HEK293 (cell line): ENCODE measurements at regions not wholly inside any gene's neighbourhood (a gene's known extent, or its start where the extent isn't known, plus 50 kb on each side); places are given as distances from the start of the nearest gene placed in this dataset.

Experiments used
- CTCF ChIA-PET: fragments of 350-600 bp; formaldehyde crosslinking; extraction: SDS; loops from one replicate; lab custom pipeline; 2021; ENCODE audit warnings: antibody characterized with exemption; lab: Yijun Ruan, JAX
- POLR2A ChIA-PET: fragments of 300-600 bp; formaldehyde crosslinking; extraction: SDS; loops from one replicate; lab custom pipeline; 2020; ENCODE audit warnings: antibody characterized with exemption, inconsistent platforms; lab: Yijun Ruan, JAX
- H3K27ac ChIP-seq: fragments of 200-500 bp; sonication (Bioruptor generic); 2 replicates; pipeline ENCODE4 v1.5.1; 2014; ENCODE audit warnings: low read depth, low read length, control low read depth, inconsistent platforms; ENCODE audit errors: extremely low read depth
- H3K36me3 ChIP-seq, 2 experiments: fragments of 200-500 bp in 1 of 2; sonication (Bioruptor generic) in 1 of 2; 1 replicate in 1 of 2; 2 replicates in 1 of 2; pipeline ENCODE4 v1.5.1; 2014 to 2017; ENCODE audit warnings: inconsistent platforms in 2 of 2, low read length in 2 of 2; ENCODE audit not compliant: control insufficient read depth in 2 of 2, insufficient read depth in 1 of 2
- H3K4me1 ChIP-seq: fragments of 200-500 bp; sonication (Bioruptor generic); 2 replicates; pipeline ENCODE4 v1.5.1; 2014; ENCODE audit warnings: mild to moderate bottlenecking, low read length, inconsistent platforms; ENCODE audit not compliant: control insufficient read depth, insufficient read depth
- H3K4me3 ChIP-seq: 2 replicates; pipeline ENCODE4 v1.5.1; 2011; ENCODE audit warnings: low read depth, mild to moderate bottlenecking, control low read depth, low read length, moderate library complexity
- H3K9me3 ChIP-seq: fragments of 200-500 bp; sonication (Bioruptor generic); 2 replicates; pipeline ENCODE4 v1.5.1; 2014; ENCODE audit warnings: low read depth, low read length, inconsistent platforms; ENCODE audit not compliant: control insufficient read depth, insufficient read depth
- GLIS1 ChIP-seq: fragments of 450-650 bp; formaldehyde crosslinking; IDR thresholded peaks from 2 replicates; pipeline ENCODE4 v1.5.1; 2016; ENCODE audit warnings: missing biosample characterization, missing genetic modification characterization
- KLF16 ChIP-seq: fragments of 450-650 bp; formaldehyde crosslinking; IDR thresholded peaks from 2 replicates; pipeline ENCODE4 v1.5.1; 2017; ENCODE audit warnings: missing biosample characterization, missing genetic modification characterization
- SP3 ChIP-seq: fragments of 450-650 bp; formaldehyde crosslinking; IDR thresholded peaks from 2 replicates; pipeline ENCODE4 v1.5.1; 2016; ENCODE audit warnings: missing biosample characterization, missing genetic modification characterization
- ZFP41 ChIP-seq: fragments of 450-650 bp; formaldehyde crosslinking; IDR thresholded peaks from 2 replicates; pipeline ENCODE4 v1.5.1; 2016; ENCODE audit warnings: missing biosample characterization, missing genetic modification characterization, borderline replicate concordance
- ZNF140 ChIP-seq: fragments of 450-650 bp; formaldehyde crosslinking; IDR thresholded peaks from 2 replicates; pipeline ENCODE4 v1.5.1; 2016; ENCODE audit warnings: missing biosample characterization, missing genetic modification characterization
- ZNF146 ChIP-seq: fragments of 450-650 bp; formaldehyde crosslinking; IDR thresholded peaks from 2 replicates; pipeline ENCODE4 v1.5.1; 2016; ENCODE audit warnings: missing biosample characterization, missing genetic modification characterization
- ZNF175 ChIP-seq: fragments of 450-650 bp; formaldehyde crosslinking; IDR thresholded peaks from 2 replicates; pipeline ENCODE4 v1.5.1; 2016; ENCODE audit warnings: missing biosample characterization, missing genetic modification characterization
- ZNF19 ChIP-seq: fragments of 450-650 bp; formaldehyde crosslinking; IDR thresholded peaks from 2 replicates; pipeline ENCODE4; 2016; ENCODE audit warnings: missing biosample characterization, missing genetic modification characterization, low read depth
- ZNF501 ChIP-seq: fragments of 450-650 bp; formaldehyde crosslinking; IDR thresholded peaks from 2 replicates; pipeline ENCODE4 v1.5.1; 2016; ENCODE audit warnings: missing biosample characterization, missing genetic modification characterization
- ZNF514 ChIP-seq: fragments of 450-650 bp; formaldehyde crosslinking; IDR thresholded peaks from 2 replicates; pipeline ENCODE4 v1.5.1; 2016; ENCODE audit warnings: missing biosample characterization, missing genetic modification characterization
- ZNF555 ChIP-seq: fragments of 450-650 bp; formaldehyde crosslinking; conservative IDR thresholded peaks from 2 replicates; pipeline ENCODE4 v1.5.1; 2017; ENCODE audit warnings: missing biosample characterization, mild to moderate bottlenecking, missing genetic modification characterization, inconsistent platforms
- ZNF558 ChIP-seq: fragments of 450-650 bp; formaldehyde crosslinking; IDR thresholded peaks from 2 replicates; pipeline ENCODE4 v1.5.1; 2016; ENCODE audit warnings: missing biosample characterization, missing genetic modification characterization
- ZNF585B ChIP-seq: fragments of 450-650 bp; formaldehyde crosslinking; IDR thresholded peaks from 2 replicates; pipeline ENCODE4 v1.5.1; 2016; ENCODE audit warnings: missing biosample characterization, missing genetic modification characterization
- ZNF621 ChIP-seq: fragments of 450-650 bp; formaldehyde crosslinking; IDR thresholded peaks from 2 replicates; pipeline ENCODE4 v1.5.1; 2017; ENCODE audit warnings: missing biosample characterization, missing genetic modification characterization
- ZNF626 ChIP-seq: fragments of 450-650 bp; sonication (Bioruptor Pico); formaldehyde crosslinking; IDR thresholded peaks from 2 replicates; pipeline ENCODE4 v1.5.1; 2018; ENCODE audit warnings: missing biosample characterization, missing genetic modification characterization, inconsistent platforms
- ZNF629 ChIP-seq: fragments of 450-650 bp; formaldehyde crosslinking; IDR thresholded peaks from 2 replicates; pipeline ENCODE4 v1.5.1; 2017; ENCODE audit warnings: missing biosample characterization, missing genetic modification characterization
- ZNF670 ChIP-seq: fragments of 450-650 bp; formaldehyde crosslinking; IDR thresholded peaks from 2 replicates; pipeline ENCODE4 v1.5.1; 2016; ENCODE audit warnings: missing biosample characterization, missing genetic modification characterization, low read depth
- ZNF747 ChIP-seq: fragments of 450-650 bp; formaldehyde crosslinking; IDR thresholded peaks from 2 replicates; pipeline ENCODE4 v1.5.1; 2016; ENCODE audit warnings: missing biosample characterization, missing genetic modification characterization
- ZNF76 ChIP-seq: fragments of 450-650 bp; formaldehyde crosslinking; IDR thresholded peaks from 2 replicates; pipeline ENCODE4; 2016; ENCODE audit warnings: low read depth, missing biosample characterization, missing genetic modification characterization, borderline replicate concordance
- ZNF785 ChIP-seq: fragments of 450-650 bp; formaldehyde crosslinking; IDR thresholded peaks from 2 replicates; pipeline ENCODE4 v1.5.1; 2016; ENCODE audit warnings: missing biosample characterization, missing genetic modification characterization
- ZNF843 ChIP-seq: fragments of 450-650 bp; formaldehyde crosslinking; IDR thresholded peaks from 2 replicates; pipeline ENCODE4 v1.5.1; 2016; ENCODE audit warnings: missing biosample characterization, missing genetic modification characterization
- ZSCAN23 ChIP-seq: fragments of 450-650 bp; formaldehyde crosslinking; IDR thresholded peaks from 2 replicates; pipeline ENCODE4 v1.5.1; 2016; ENCODE audit warnings: missing biosample characterization, missing genetic modification characterization
- TF ChIP-seq, protein P1 (sequence below): fragments of 450-650 bp; formaldehyde crosslinking; IDR thresholded peaks from 2 replicates; pipeline ENCODE4 v1.5.1; 2016; ENCODE audit warnings: missing biosample characterization, missing genetic modification characterization, borderline replicate concordance
- TF ChIP-seq, protein P2 (sequence below): fragments of 450-650 bp; IDR thresholded peaks from 2 replicates; pipeline ENCODE4 v1.5.1; 2018; ENCODE audit warnings: missing biosample characterization, missing genetic modification characterization
- TF ChIP-seq, protein P3 (sequence below): fragments of 450-650 bp; formaldehyde crosslinking; IDR thresholded peaks from 2 replicates; pipeline ENCODE4 v1.5.1; 2016; ENCODE audit warnings: missing biosample characterization, missing genetic modification characterization
- TF ChIP-seq, protein P4 (sequence below): fragments of 450-650 bp; formaldehyde crosslinking; IDR thresholded peaks from 2 replicates; pipeline ENCODE4 v1.5.1; 2016; ENCODE audit warnings: missing biosample characterization, missing genetic modification characterization
- TF ChIP-seq, protein P5 (sequence below): fragments of 450-650 bp; IDR thresholded peaks from 2 replicates; pipeline ENCODE4 v1.5.1; 2018; ENCODE audit warnings: missing biosample characterization, mild to moderate bottlenecking, missing genetic modification characterization

DNA sequence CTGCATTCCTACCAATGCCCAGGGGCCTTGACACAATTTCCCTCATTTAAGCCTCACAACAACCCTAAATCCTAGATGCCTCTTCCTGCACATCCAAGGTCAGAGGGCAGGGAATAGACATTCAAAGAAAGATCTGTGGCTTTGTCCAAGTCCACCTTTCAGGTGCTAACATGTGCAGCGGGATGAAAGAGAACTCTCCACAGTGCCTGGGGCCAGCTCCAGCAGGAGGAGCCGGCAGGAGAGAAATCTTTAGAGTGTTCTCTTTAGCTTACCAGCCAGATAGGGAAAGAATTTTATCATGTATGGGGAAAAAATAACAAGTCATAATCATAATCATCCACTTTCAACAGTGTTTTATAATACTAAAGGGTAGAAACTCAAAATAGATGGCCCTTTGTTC, 319.7 kb downstream of the MATN1 start:
- CTCF ChIA-PET = interaction anchor here (0.6 to 1.5 kb wide), 2 partner anchors 24 to 112 kb away, joined by 3 to 4 read pairs; no protein-coding TSS in a partner anchor
- TF ChIP-seq KLF16 = no peak
- TF ChIP-seq, protein P1, sequence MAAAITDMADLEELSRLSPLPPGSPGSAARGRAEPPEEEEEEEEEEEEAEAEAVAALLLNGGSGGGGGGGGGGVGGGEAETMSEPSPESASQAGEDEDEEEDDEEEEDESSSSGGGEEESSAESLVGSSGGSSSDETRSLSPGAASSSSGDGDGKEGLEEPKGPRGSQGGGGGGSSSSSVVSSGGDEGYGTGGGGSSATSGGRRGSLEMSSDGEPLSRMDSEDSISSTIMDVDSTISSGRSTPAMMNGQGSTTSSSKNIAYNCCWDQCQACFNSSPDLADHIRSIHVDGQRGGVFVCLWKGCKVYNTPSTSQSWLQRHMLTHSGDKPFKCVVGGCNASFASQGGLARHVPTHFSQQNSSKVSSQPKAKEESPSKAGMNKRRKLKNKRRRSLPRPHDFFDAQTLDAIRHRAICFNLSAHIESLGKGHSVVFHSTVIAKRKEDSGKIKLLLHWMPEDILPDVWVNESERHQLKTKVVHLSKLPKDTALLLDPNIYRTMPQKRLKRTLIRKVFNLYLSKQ (tag by site-specific recombination) = no peak
- no peak for TF ChIP-seq ZNF555 (tag by site-specific recombination)
- TF ChIP-seq, protein P2, sequence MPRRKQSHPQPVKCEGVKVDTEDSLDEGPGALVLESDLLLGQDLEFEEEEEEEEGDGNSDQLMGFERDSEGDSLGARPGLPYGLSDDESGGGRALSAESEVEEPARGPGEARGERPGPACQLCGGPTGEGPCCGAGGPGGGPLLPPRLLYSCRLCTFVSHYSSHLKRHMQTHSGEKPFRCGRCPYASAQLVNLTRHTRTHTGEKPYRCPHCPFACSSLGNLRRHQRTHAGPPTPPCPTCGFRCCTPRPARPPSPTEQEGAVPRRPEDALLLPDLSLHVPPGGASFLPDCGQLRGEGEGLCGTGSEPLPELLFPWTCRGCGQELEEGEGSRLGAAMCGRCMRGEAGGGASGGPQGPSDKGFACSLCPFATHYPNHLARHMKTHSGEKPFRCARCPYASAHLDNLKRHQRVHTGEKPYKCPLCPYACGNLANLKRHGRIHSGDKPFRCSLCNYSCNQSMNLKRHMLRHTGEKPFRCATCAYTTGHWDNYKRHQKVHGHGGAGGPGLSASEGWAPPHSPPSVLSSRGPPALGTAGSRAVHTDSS (tag by site-specific recombination) = no peak
- TF ChIP-seq SP3 = no peak
- TF ChIP-seq, protein P3, sequence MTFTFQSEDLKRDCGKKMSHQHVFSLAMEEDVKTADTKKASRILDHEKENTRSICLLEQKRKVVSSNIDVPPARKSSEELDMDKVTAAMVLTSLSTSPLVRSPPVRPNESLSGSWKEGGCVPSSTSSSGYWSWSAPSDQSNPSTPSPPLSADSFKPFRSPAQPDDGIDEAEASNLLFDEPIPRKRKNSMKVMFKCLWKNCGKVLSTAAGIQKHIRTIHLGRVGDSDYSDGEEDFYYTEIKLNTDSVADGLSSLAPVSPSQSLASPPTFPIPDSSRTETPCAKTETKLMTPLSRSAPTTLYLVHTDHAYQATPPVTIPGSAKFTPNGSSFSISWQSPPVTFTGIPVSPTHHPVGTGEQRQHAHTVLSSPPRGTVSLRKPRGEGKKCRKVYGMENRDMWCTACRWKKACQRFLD (tag by site-specific recombination) = no peak
- no peak for TF ChIP-seq GLIS1 (tag by site-specific recombination)
- no peak for TF ChIP-seq ZNF514 (tag by site-specific recombination)
- TF ChIP-seq, protein P4, sequence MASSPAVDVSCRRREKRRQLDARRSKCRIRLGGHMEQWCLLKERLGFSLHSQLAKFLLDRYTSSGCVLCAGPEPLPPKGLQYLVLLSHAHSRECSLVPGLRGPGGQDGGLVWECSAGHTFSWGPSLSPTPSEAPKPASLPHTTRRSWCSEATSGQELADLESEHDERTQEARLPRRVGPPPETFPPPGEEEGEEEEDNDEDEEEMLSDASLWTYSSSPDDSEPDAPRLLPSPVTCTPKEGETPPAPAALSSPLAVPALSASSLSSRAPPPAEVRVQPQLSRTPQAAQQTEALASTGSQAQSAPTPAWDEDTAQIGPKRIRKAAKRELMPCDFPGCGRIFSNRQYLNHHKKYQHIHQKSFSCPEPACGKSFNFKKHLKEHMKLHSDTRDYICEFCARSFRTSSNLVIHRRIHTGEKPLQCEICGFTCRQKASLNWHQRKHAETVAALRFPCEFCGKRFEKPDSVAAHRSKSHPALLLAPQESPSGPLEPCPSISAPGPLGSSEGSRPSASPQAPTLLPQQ = no peak
- no peak for TF ChIP-seq ZNF843 (tag by site-specific recombination)
- TF ChIP-seq ZSCAN23 (tag by site-specific recombination) = no peak
- TF ChIP-seq, all 188 proteins: peak for 0
- no peaks in the 10 kb centered on the region for H3K36me3 ChIP-seq
- H3K9me3 ChIP-seq = no peaks in the 10 kb centered on the region
- no peak overlapping the region for H3K27ac ChIP-seq
- H3K4me3 ChIP-seq = no peak overlapping the region
- H3K4me1 ChIP-seq = no peaks in the 10 kb centered on the region
- POLR2A ChIA-PET = no interaction called here

DNA sequence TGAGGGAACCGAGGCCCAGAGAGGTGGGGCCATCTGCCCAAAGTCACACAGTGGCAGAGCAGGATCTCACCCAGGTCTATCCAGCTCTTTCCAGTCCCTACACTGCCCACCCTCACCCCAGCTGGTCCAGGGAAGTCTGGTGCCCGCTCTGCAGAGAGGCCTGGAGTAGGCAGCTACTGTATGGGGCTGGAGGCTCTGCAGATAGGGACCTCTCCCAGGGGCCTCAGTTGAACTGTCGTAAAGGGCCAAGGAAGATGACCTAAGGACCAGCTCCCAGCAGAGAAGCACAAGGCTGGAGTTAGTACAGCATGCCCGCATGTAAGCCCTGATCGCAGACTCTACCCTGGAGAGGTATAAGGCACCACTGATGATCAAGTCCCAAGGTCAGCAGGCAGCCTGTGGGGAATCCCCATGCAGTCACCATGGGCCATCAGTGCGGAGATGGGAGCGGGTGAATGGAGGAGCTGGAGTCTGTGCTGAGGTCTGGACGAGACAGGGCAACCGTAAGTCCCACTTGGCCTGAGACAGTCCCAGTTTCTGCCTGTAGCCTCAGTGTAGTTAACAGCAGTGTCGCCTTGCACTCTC, 320.2 kb downstream of the MATN1 start:
- CTCF ChIA-PET = no interaction called here
- Histone ChIP-seq H3K36me3 (no peaks in the 10 kb centered on the region), H3K27ac (no peak overlapping the region), H3K9me3 (no peaks in the 10 kb centered on the region), H3K4me3 (no peak overlapping the region), H3K4me1 (no peaks in the 10 kb centered on the region)
- POLR2A ChIA-PET = no interaction called here
- TF ChIP-seq ZNF501 (tag by site-specific recombination) (no peak), ZNF747 (tag by site-specific recombination) (no peak), ZFP41 (tag by site-specific recombination) (no peak), ZNF558 (tag by site-specific recombination) (no peak), ZNF146 (no peak), ZNF621 (tag by site-specific recombination) (no peak), ZNF585B (tag by site-specific recombination) (no peak), ZNF626 (tag by site-specific recombination) (no peak), ZNF76 (tag by site-specific recombination) (no peak), ZNF140 (tag by site-specific recombination) (no peak), ZNF629 (no peak), ZNF785 (tag by site-specific recombination) (no peak), ZNF19 (no peak), ZNF175 (no peak), ZNF670 (no peak)
- TF ChIP-seq, protein P5, sequence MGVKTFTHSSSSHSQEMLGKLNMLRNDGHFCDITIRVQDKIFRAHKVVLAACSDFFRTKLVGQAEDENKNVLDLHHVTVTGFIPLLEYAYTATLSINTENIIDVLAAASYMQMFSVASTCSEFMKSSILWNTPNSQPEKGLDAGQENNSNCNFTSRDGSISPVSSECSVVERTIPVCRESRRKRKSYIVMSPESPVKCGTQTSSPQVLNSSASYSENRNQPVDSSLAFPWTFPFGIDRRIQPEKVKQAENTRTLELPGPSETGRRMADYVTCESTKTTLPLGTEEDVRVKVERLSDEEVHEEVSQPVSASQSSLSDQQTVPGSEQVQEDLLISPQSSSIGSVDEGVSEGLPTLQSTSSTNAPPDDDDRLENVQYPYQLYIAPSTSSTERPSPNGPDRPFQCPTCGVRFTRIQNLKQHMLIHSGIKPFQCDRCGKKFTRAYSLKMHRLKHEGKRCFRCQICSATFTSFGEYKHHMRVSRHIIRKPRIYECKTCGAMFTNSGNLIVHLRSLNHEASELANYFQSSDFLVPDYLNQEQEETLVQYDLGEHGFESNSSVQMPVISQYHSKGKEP (tag by site-specific recombination) = no peak
